SK-N-MC (cell line): ENCODE measurements at regions not wholly inside any gene's neighbourhood (a gene's known extent, or its start where the extent isn't known, plus 50 kb on each side); places are given as distances from the start of the nearest gene placed in this dataset.
A peak's percentile ranks its signal among the peaks of the same experiment; 100 is the strongest.

Source experiments
- DNase-seq: peaks from one replicate; pipeline ENCODE4 v3.0.0-alpha.2; 2011; ENCODE audit warnings: low read depth, low spot score
- H3K27ac ChIP-seq: fragments of 200-600 bp; sonication (generic); 2 replicates; pipeline ENCODE4 v1.5.1; 2016; ENCODE audit warnings: mixed run types
- H3K36me3 ChIP-seq: fragments of 200-600 bp; sonication (generic); 2 replicates; pipeline ENCODE4 v1.6.1; 2017; ENCODE audit warnings: antibody characterized with exemption, low read length, mixed read lengths; ENCODE audit not compliant: insufficient read depth
- H3K4me3 ChIP-seq: fragments of 200-600 bp; sonication (generic); 2 replicates; pipeline ENCODE4 v1.5.1; 2016
- H3K9ac ChIP-seq: fragments of 200-600 bp; sonication (generic); 2 replicates; pipeline ENCODE4 v1.8.0; 2017; ENCODE audit warnings: mixed run types, mixed read lengths; ENCODE audit not compliant: insufficient read length
- H3K9me3 ChIP-seq: fragments of 200-600 bp; sonication (generic); 2 replicates; pipeline ENCODE4 v1.6.1; 2017; ENCODE audit warnings: low read depth, mild to moderate bottlenecking, antibody characterized with exemption, low read length, moderate library complexity, mixed read lengths
- EZH2 ChIP-seq: fragments of 200-600 bp; sonication (generic); IDR thresholded peaks from one replicate; pipeline ENCODE4 v1.6.1; 2017; ENCODE audit warnings: antibody characterized with exemption
- FOXP2 ChIP-seq: optimal IDR thresholded peaks from 2 replicates; pipeline ENCODE3; 2011; ENCODE audit warnings: mild to moderate bottlenecking, moderate library complexity; ENCODE audit not compliant: insufficient read depth; ENCODE audit errors: extremely low read length, control extremely low read depth
- POLR2AphosphoS5 ChIP-seq: IDR thresholded peaks from 2 replicates; pipeline ENCODE4 v1.6.1; 2012; ENCODE audit warnings: mild to moderate bottlenecking, low read depth, low read length, borderline replicate concordance

DNA sequence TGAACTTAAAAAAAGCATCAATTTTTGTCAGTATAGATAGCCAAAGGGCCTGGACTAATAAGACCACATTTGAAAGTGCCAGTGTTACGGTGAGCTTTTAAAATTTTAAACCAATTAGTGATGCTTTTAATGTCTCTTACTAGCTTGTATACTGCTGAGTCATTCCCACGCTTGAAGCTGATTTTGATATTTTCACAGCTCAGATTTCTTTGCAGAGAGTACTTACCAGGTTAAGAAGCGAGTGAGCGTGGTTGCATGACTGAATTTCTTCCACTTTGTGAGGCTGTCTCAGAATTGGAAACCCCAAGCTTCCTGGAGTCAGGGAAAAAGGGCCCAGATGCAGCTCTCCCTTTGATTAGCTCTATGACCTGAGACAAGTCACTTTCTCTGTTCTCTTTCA is 74.5 kb upstream of the NBEA start:
- no peak overlapping the region for H3K9ac ChIP-seq
- no peaks in the 10 kb centered on the region for H3K9me3 ChIP-seq
- TF ChIP-seq EZH2 (no peak), FOXP2 (no peak), POLR2AphosphoS5 (no peak)
- peak; percentile 24 for DNase-seq
- no peak overlapping the region for H3K4me3 ChIP-seq
- H3K36me3 ChIP-seq: no peaks in the 10 kb centered on the region
- 0 out of 2 replicates have a peak overlapping the region, but pooled peaks have one; percentile 4 for H3K27ac ChIP-seq

DNA sequence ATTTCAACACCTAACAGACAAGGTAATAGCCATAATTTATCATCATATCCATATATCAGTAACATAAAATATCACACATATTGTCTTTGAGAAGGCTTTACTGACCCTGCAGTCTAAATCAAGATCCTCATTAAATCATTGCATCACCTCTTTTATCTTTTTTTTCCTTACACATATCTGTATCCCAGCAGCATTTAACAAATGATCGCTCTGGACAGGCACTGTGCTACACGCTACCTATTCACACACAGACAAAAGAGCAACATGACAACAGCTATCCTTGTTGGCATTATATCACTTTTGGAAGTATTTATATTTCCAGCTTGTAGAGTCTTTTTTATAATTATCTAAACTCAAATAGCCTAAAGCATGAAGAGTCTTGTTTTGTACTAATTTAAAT is 73.3 kb upstream of the NBEA start:
- DNase-seq: no peak
- Histone ChIP-seq H3K9me3 (no peaks in the 10 kb centered on the region), H3K27ac (no peak overlapping the region), H3K36me3 (no peaks in the 10 kb centered on the region), H3K9ac (no peak overlapping the region), H3K4me3 (no peak overlapping the region)
- no peak for TF ChIP-seq POLR2AphosphoS5
- no peak for TF ChIP-seq EZH2
- no peak for TF ChIP-seq FOXP2

DNA sequence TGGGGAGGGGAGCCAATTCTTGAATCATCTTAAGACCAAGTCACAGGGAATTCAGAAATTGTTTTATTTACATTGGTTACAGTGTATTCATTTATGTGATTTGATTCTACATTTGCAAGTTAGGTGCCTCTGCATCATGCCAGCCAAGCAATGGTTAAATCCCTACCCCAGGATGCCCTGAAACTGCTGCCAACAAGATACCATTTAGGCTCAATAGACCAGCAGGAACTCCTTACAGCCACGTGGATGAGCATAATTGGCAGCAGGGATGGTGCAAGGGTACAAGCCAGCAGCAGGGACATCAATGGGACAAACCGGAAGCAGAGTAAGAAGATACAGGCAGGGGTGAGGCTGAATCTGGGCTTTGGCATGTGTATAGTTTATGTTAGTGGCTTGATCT is 72.4 kb upstream of the NBEA start:
- no peak overlapping the region for H3K4me3 ChIP-seq
- H3K36me3 ChIP-seq: no peaks in the 10 kb centered on the region
- no peak overlapping the region for H3K9ac ChIP-seq
- H3K27ac ChIP-seq: no peak overlapping the region
- no peak for DNase-seq
- no peak for TF ChIP-seq FOXP2
- TF ChIP-seq EZH2: no peak
- no peak for TF ChIP-seq POLR2AphosphoS5
- no peaks in the 10 kb centered on the region for H3K9me3 ChIP-seq

DNA sequence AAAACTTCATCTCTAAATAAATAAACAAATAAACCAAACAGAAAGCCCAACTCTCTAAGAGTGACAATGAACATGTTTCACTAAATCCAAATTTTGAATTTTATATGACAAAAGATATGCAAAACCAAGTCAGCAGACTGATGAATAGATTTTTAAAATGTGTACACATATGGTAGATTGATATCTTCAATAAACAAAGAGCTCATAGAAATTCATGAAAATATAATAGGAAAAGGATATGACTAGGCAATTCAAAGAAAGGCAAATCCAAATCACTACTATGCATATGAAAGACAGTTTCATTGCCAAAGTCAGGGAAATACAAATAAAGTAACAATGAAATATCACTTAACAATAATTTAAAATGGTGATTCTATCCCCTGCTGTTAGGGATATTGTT is 63.7 kb upstream of the NBEA start:
- H3K36me3 ChIP-seq: no peaks in the 10 kb centered on the region
- DNase-seq: no peak
- no peak overlapping the region for H3K27ac ChIP-seq
- no peak overlapping the region for H3K9ac ChIP-seq
- no peak overlapping the region for H3K4me3 ChIP-seq
- no peaks in the 10 kb centered on the region for H3K9me3 ChIP-seq
- TF ChIP-seq EZH2: no peak
- TF ChIP-seq FOXP2: no peak
- TF ChIP-seq POLR2AphosphoS5: no peak

DNA sequence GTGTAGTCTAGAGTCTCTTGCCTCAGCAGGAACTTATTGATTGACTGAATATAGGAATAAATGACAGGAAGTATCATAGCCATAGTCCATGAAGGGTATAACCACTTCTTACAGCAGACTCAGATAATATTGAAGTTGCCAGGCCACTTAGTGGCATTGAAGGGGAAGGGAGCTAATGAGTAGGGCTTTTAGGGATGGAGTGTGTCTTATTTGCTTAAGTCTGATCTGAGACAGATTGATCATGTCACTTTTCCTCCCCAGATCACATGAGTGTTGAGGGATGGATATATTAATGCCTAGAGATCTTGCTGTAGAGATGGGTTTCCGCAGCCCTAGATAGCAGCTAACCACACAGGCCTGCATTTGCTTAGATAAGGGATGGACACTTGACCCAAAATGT is 62.2 kb upstream of the NBEA start:
- Histone ChIP-seq H3K27ac (no peak overlapping the region), H3K36me3 (no peaks in the 10 kb centered on the region), H3K9ac (no peak overlapping the region), H3K9me3 (no peaks in the 10 kb centered on the region), H3K4me3 (no peak overlapping the region)
- DNase-seq: no peak
- no peak for TF ChIP-seq POLR2AphosphoS5
- TF ChIP-seq EZH2: no peak
- no peak for TF ChIP-seq FOXP2

DNA sequence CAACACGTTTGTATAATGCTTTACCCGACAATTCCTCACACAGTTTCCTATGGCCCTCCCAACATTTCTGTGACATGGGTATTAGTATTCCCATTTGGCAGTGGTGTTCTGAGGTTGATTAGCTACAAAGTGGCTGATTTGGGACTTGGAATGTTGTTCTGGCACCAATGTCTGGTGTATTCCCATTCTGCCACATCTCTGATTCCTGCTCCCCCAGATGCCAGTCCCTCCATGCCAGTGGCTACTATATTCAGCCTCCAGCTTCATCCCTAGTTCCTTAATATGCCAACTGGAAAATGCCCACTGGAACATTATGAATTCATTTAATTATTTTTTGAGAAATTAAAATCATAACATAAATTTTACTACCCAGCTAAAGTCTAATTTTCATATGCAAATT is 60.6 kb upstream of the NBEA start:
- no peak for DNase-seq
- Histone ChIP-seq H3K9ac (no peak overlapping the region), H3K9me3 (no peaks in the 10 kb centered on the region), H3K36me3 (no peaks in the 10 kb centered on the region), H3K4me3 (no peak overlapping the region), H3K27ac (no peak overlapping the region)
- TF ChIP-seq FOXP2 (no peak), EZH2 (peak; percentile 52), POLR2AphosphoS5 (no peak)

DNA sequence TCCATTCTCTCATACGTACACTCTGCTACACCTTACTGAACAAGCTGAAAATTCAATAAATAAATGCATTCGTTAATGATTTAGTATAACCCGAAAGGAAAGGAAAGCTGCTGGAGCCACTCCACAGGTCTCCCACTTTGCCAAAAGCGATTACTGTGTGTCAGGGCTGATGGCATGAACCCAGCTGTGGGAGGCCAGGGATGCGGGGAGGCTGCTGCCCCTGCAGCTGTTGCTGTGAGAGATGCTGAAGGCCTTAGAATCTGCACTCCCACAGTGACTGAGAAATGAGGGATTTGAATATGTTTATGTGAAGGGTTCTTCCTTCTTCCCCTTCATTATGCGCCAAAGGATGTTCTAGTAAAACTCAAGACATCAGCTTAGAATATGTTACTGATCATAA is 58.7 kb upstream of the NBEA start:
- no peak overlapping the region for H3K4me3 ChIP-seq
- no peak for DNase-seq

DNA sequence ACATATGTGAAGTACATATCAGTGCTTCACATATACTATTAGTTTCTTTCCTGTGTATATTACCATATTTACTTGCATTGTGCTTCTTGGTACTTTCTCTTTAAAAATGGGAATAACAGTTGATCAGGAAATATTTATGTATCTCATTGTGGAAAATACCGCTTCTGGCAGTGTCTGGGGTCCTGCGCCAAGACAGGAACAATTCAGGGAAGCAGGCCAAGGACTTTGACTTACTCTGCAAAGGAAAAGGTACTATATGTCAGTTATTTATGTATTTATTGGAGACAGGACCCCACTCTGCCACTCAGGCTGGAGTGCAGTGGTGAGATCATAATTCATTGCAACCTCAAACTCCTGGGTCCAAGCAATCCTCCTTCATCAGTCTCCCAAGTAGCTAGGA is 57.7 kb upstream of the NBEA start:
- Histone ChIP-seq H3K27ac (no peak overlapping the region), H3K9me3 (no peaks in the 10 kb centered on the region), H3K36me3 (no peaks in the 10 kb centered on the region), H3K4me3 (no peak overlapping the region), H3K9ac (no peak overlapping the region)
- no peak for DNase-seq
- TF ChIP-seq POLR2AphosphoS5 (no peak), EZH2 (no peak), FOXP2 (no peak)

More for the DNA sequence above, 58.7 kb upstream of the NBEA start:
- Histone ChIP-seq H3K36me3 (no peaks in the 10 kb centered on the region), H3K9ac (no peak overlapping the region), H3K9me3 (no peaks in the 10 kb centered on the region), H3K27ac (no peak overlapping the region)
- TF ChIP-seq EZH2 (no peak), POLR2AphosphoS5 (no peak), FOXP2 (no peak)

DNA sequence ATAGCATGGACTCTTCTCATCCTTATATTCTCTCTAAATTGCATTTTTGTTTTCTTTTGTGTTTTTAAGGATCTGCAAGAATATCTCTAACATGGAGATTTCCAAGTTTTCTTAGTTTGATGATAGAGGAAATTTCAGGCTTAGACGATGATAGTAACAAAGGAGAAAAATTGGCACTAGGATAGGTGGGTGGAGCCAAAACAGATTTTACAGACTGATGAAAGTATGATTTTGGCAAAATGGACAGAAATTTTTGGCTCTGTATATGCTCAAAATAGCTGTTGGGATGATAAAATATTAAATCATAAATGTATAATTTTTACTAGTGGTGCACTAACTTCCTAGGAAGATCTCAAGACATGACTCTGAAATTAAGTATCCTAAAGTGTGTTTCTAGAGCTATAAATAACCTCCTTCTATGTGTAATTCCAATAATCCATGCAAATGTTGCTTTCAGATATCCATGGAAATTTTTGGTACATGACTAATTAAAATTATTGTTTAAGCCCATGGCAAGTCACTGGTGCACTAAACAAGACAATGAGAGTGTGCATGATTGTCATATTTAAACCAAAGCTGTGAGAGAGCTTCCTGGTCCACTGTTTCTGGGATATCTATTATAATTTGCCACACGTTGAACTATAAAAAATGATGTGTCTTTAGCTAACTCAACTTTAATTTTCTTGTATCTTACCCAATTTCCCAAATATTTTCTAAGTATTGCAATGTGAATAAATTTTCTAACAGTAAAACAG is 55.8 kb upstream of the NBEA start:
- DNase-seq: no peak
- Histone ChIP-seq H3K9ac (no peak overlapping the region), H3K9me3 (no peaks in the 10 kb centered on the region), H3K36me3 (no peaks in the 10 kb centered on the region), H3K27ac (no peak overlapping the region), H3K4me3 (no peak overlapping the region)
- TF ChIP-seq POLR2AphosphoS5 (no peak), FOXP2 (no peak), EZH2 (no peak)
